Heart right ventricle (tissue), 16 donors: ENCODE measurements at regions not wholly inside any gene's neighbourhood (a gene's known extent, or its start where the extent isn't known, plus 50 kb on each side); places are given as distances from the start of the nearest gene placed in this dataset.

ENCODE experiments used
- ATAC-seq, 8 donors: fragments of 200-7000 bp; cut with Tn5 transposase; one replicate each; pipeline ENCODE4 v1.9.1; 2020; ENCODE audit warnings: mild to moderate bottlenecking in 8 of 8, moderate library complexity in 8 of 8, moderate number of reproducible peaks in 1 of 8
- DNase-seq, 2 donors: peaks; one replicate each; pipeline ENCODE4 v3.0.0-alpha.2; 2020
- H3K27ac ChIP-seq, 10 donors: fragments of 200-600 bp; sonication (generic) in 2 of 10; one replicate each; pipeline versions ENCODE4 v1.5.0 to v1.8.0; 2020 to 2022; ENCODE audit warnings: mild to moderate bottlenecking in 3 of 10
- H3K27me3 ChIP-seq, 7 donors: fragments of 200-600 bp; one replicate each; pipeline ENCODE4 v1.8.0; 2021 to 2022; ENCODE audit warnings: mild to moderate bottlenecking in 2 of 7
- H3K36me3 ChIP-seq, 9 donors: fragments of 200-600 bp; sonication (generic) in 1 of 9; one replicate each; pipeline versions ENCODE4 v1.5.0 to v1.8.0; 2020 to 2022; ENCODE audit warnings: mild to moderate bottlenecking in 2 of 9
- H3K4me1 ChIP-seq, 9 donors: fragments of 200-600 bp; sonication (generic) in 1 of 9; one replicate each; pipeline versions ENCODE4 v1.5.0 to v1.8.0; 2020 to 2022; ENCODE audit warnings: mild to moderate bottlenecking in 4 of 9
- H3K4me3 ChIP-seq, 10 donors: fragments of 200-600 bp; sonication (generic) in 2 of 10; one replicate each; pipeline versions ENCODE4 v1.5.0 to v1.8.0; 2020 to 2022; ENCODE audit warnings: mild to moderate bottlenecking in 7 of 10, moderate library complexity in 2 of 10
- H3K9me3 ChIP-seq, 11 donors: fragments of 200-600 bp in 10 of 11; sonication (generic) in 2 of 11; one replicate each; pipeline versions ENCODE4 v1.5.0 to v1.8.0; 2013 to 2022; ENCODE audit warnings: mild to moderate bottlenecking in 2 of 11, control low read depth in 1 of 11, moderate library complexity in 1 of 11
- WGBS, 2 donors: extraction: QIAGEN DNeasy Blood & Tissue Kit; methylation state at CpG; one replicate each; pipeline ENCODE4 v1.1.7; 2013; ENCODE audit warnings: inconsistent platforms in 1 of 2; 5-methylcytosine and 5-hydroxymethylcytosine counted together
- intact Hi-C, 10 donors: fragments of 100-400 bp; cut with DNase I; formaldehyde crosslinking; loops; one replicate each; pipeline versions ENCODE4 v1.11.1 to v1.14.2; 2022
- TF ChIP-seq, protein P1 (sequence below), 9 donors: fragments of 200-600 bp; sonication (generic) in 2 of 9; IDR thresholded peaks; one replicate each; pipeline versions ENCODE4 v1.5.0 to v1.8.0; 2021 to 2022; ENCODE audit warnings: antibody characterized with exemption in 9 of 9, mild to moderate bottlenecking in 5 of 9, moderate library complexity in 1 of 9
- donor health status: Arrhythmogenic right ventricular cardiomyopathy.
- donor health status: ischemic (EF 13 %, LVEDD 7.1; RV severe dilation, severe dysfunction).
- donor health status: healthy with polysubstance abuse.
- donor health status: DM: no; HTN: yes; CAD: no.
- donor health status: DM: no; HTN: no; CAD: no.
- donor health status: ischemic (EF 25% LVEDD 6.9; RV normal size, moderate dysfunction).
- donor health status: ischemic (EF 25% LVEDD 5.7; RV mildly dilated, moderate dysfunction).
- donor health status: healthy.
- donor health status: DM: yes; HTN: yes; CAD: no.
- donor health status: Ischemic cardiomyopathy.
- donor health status: ischemic (EF 35%, LVEDD 5.7; RV mildly dilated, moderate dysfunction).
- donor health status: nonischemic (EF 11% LVEDD 7.7; RV severe dilation, severe dysfunction).
- donor health status: DM: yes; HTN: yes; CAD: no.
- donor health status: PGD.
- donor health status: ischemic (EF 29% LVEDD 5.4; RV normal size, mild dysfunction).
- donor health status: nonischemic (EF 23%, LVEDD 6.1; RV moderate dilation, normal function).

DNA sequence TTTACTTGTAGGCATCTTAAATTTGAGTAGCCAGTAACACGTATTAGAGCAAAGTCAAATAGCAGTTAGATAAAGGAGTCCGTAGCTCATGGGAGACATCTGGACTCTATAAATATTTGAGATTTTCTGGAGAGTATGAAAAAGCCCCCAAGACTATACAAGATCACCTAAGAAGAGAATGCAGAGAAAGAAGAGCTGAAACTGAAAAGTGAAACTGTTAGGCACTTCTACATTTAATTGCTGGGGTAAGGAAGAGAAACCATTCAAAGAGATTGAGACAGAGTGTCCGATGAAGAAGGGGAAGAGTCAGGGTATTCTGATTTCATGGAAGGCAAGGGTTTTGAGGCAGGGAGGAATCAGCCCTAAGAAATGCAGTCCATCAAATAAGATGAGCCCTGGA lies 2372.1 kb downstream of the MAT2B start:
- WGBS, 2 donors: 83 to 85% methylated on average over 3 of the region's 3 CpGs
- DNase-seq: no peak

DNA sequence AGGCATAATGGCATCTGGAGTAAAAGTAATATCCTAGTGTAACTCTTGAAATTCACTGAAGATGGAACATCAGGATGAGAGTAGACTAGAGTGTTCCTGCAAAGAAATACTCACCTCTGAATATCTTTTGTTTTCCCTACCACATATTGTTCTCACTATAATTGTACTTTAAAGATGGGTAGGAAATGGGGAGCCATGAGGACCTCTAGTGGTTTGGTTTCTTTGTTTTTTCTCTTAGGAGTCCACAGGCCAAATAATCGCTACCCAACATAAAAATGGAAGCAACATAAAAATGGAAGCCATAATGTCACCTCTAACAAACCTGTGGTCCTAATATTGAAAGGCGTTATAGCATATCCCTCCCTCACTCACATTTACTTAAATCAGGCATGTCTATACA lies 2375.8 kb downstream of the MAT2B start:
- TF ChIP-seq, protein P1, sequence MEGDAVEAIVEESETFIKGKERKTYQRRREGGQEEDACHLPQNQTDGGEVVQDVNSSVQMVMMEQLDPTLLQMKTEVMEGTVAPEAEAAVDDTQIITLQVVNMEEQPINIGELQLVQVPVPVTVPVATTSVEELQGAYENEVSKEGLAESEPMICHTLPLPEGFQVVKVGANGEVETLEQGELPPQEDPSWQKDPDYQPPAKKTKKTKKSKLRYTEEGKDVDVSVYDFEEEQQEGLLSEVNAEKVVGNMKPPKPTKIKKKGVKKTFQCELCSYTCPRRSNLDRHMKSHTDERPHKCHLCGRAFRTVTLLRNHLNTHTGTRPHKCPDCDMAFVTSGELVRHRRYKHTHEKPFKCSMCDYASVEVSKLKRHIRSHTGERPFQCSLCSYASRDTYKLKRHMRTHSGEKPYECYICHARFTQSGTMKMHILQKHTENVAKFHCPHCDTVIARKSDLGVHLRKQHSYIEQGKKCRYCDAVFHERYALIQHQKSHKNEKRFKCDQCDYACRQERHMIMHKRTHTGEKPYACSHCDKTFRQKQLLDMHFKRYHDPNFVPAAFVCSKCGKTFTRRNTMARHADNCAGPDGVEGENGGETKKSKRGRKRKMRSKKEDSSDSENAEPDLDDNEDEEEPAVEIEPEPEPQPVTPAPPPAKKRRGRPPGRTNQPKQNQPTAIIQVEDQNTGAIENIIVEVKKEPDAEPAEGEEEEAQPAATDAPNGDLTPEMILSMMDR (IDR thresholded peaks at IDR 0.05): no peak
- intact Hi-C loops: no loop called here
- WGBS, 2 donors: 81 to 82% methylated on average over 2 of the region's 2 CpGs

More for the DNA sequence above, 2372.1 kb downstream of the MAT2B start:
- TF ChIP-seq, protein P1 (IDR thresholded peaks at IDR 0.05): no peak
- no peaks in the 10 kb centered on the region for H3K4me1 ChIP-seq
- H3K4me3 ChIP-seq: no peak overlapping the region
- intact Hi-C loops: no loop called here
- no peaks in the 10 kb centered on the region for H3K27me3 ChIP-seq
- H3K36me3 ChIP-seq: no peaks in the 10 kb centered on the region
- peaks cover 0 to 15% (median 0%) of the 10 kb centered on the region in 11 donors for H3K9me3 ChIP-seq
- ATAC-seq: no peak
- H3K27ac ChIP-seq: no peak overlapping the region

DNA sequence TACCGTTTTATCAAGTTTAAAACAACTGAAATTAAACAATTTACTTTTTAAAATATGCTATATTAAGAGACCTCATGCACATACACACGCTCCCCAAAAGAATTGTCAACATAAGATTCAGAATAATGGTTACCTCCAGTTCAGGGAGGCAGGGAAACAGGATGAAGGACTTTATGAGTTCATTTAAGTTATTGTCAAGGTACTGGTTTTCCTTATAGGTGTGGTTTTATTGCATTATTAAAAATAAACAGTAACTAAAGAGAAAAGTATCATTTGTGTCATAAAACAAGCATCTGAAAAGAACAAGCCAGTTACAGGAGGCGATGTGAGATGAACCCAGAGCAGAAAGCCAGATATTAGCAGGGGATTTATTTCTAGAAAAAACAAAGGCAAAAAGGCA lies 2376.7 kb downstream of the MAT2B start:
- Histone ChIP-seq H3K36me3 (no peaks in the 10 kb centered on the region), H3K4me3 (no peak overlapping the region), H3K9me3 (peaks cover 0 to 6% (median 0%) of the 10 kb centered on the region in 11 donors), H3K27ac (no peak overlapping the region), H3K27me3 (no peaks in the 10 kb centered on the region), H3K4me1 (no peaks in the 10 kb centered on the region)
- no peak for ATAC-seq
- intact Hi-C loops: no loop called here
- TF ChIP-seq, protein P1 (IDR thresholded peaks at IDR 0.05): no peak
- no peak for DNase-seq
- 71 to 81% methylated on average over 3 of the region's 3 CpGs for WGBS, 2 donors

More for the DNA sequence above, 2375.8 kb downstream of the MAT2B start:
- ATAC-seq (no peak), DNase-seq (no peak)
- no peaks in the 10 kb centered on the region for H3K4me1 ChIP-seq
- no peak overlapping the region for H3K27ac ChIP-seq
- H3K27me3 ChIP-seq: no peaks in the 10 kb centered on the region
- H3K9me3 ChIP-seq: peaks cover 0 to 12% (median 0%) of the 10 kb centered on the region in 11 donors
- no peak overlapping the region for H3K4me3 ChIP-seq
- no peaks in the 10 kb centered on the region for H3K36me3 ChIP-seq

DNA sequence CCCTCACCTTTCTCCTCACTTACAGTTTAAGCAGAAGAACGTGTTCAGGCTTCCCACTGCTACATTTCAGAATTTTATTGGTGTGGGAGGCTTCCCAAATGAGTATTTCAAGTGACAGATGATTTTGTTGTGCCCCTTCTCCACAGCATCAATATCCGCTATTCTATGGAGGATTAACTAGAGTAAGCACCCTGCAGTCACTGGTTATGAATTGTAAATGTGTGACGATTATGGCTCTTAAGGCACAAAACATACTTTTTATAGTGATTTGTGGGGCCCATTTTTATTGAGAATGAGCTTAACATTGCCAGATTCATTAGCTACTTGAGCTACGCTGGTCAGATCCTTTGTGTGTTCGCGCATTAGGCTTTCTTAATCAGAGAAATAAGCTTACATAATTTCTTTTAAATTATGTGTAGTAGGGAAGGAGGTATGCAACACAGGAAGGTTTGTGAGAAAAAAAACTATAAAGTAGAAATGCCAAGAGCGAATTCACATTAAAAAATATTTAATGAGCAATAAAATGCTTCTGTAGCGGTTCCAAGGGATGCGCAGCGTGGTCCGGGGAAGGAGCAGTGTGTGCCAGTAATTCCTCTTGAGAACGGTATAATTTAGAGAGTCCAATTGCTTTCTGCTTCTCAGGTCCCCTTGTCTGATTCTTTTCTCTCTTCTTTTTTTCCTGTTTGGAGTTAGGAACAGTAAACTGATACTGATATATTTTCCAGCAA lies 2380.4 kb downstream of the MAT2B start:
- DNase-seq (no peak), ATAC-seq (no peak)
- peaks cover 0 to 8% (median 0%) of the 10 kb centered on the region in 11 donors for H3K9me3 ChIP-seq
- H3K4me3 ChIP-seq: no peak overlapping the region
- WGBS, 2 donors: 82 to 83% methylated on average over 12 of the region's 12 CpGs
- no peak overlapping the region for H3K27ac ChIP-seq
- H3K27me3 ChIP-seq: no peaks in the 10 kb centered on the region
- intact Hi-C loops: no loop called here
- no peaks in the 10 kb centered on the region for H3K36me3 ChIP-seq
- TF ChIP-seq, protein P1 (IDR thresholded peaks at IDR 0.05): no peak
- H3K4me1 ChIP-seq: no peaks in the 10 kb centered on the region
